G401 (cell line): ENCODE measurements at regions not wholly inside any gene's neighbourhood (a gene's known extent, or its start where the extent isn't known, plus 50 kb on each side); places are given as distances from the start of the nearest gene placed in this dataset.
"Not testable (repeated sequence)": the region's sequence is repeated elsewhere in the genome, so short reads cannot be mapped to it uniquely, and the experiment has no call there.

ENCODE experiments used
- DNase-seq: peaks from one replicate; pipeline ENCODE4 v3.0.0-alpha.2; 2015; ENCODE audit warnings: low spot score
- in situ Hi-C: cut with HindIII; loops from 2 replicates; pipeline ENCODE4 v1.10.0; 2016; ENCODE audit warnings: low sequenced_read_pairs, mixed read lengths

GRCh38 chr13:37340901-37341670, 235.6 kb upstream of the CSNK1A1L start:
- in situ Hi-C loops = no loop called here
- no peak for DNase-seq

GRCh38 chr13:37339386-37339735, 233.9 kb upstream of the CSNK1A1L start:
- DNase-seq = no peak
- in situ Hi-C loops = no loop called here

DNA sequence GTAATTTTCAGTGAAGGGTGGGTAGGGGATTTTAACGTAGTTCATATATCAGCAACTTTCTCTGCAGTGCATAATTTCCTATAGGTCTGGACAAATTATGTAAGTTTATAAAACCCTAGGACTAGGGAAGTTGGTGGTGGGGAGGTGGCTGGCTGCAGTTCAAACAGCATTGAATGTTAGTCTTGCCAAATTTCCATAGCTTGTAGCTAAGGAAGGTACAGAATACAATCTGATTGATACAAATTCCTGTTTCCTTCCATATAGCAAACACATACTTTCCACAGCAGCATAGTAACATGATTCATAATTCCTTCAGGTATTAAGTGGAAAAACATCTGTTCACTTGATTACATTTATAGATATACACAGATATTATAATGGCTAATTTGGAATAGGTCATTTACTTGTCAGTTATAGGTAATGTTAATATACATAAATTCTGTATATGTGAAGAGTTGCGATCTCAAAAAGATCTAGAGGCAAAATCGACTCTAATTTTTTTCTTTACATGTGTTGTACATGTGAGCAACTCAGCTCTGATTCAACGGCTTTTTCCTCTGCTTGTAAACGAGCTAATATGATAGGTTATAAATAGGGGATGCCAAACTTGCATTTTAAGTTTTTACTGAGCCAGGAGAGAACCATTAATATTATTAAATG, 233.4 kb upstream of the CSNK1A1L start:
- no peak for DNase-seq
- in situ Hi-C loops = no loop called here

GRCh38 chr13:37326334-37326733, 220.9 kb upstream of the CSNK1A1L start:
- in situ Hi-C loops = no loop called here
- DNase-seq = no peak

- in situ Hi-C loops = no loop called here
- DNase-seq = no peak
Observed at GRCh38 chr13:37319031-37319443, 213.6 kb upstream of the CSNK1A1L start.

GRCh38 chr13:37316935-37317334, 211.5 kb upstream of the CSNK1A1L start:
- DNase-seq = no peak
- in situ Hi-C loops = no loop called here

GRCh38 chr13:37313372-37313771, 207.9 kb upstream of the CSNK1A1L start:
- no peak for DNase-seq
- in situ Hi-C loops = no loop called here

- in situ Hi-C loops = no loop called here
- DNase-seq = no peak
Observed at GRCh38 chr13:37306778-37307544, 201.5 kb upstream of the CSNK1A1L start.

DNA sequence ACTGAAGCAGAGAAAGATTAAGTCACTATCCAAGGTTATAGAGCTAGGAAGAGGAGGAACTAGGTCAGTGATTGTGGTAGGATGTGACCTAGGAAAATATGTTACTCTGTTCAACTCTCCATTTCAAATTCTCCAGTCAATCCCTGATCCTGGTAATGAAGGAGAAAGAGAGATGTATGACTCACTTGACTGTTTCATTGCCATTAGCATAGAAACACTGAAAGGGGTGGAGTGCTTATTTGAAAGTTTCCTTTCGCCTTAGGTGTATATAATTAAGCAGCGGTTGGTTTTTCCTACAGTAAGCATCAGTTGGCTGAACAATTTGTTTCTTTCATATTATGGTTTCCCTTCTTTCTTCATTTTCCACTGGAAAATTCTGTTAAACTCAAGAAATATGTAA, 198.1 kb upstream of the CSNK1A1L start:
- in situ Hi-C loops = no loop called here
- DNase-seq = no peak

DNA sequence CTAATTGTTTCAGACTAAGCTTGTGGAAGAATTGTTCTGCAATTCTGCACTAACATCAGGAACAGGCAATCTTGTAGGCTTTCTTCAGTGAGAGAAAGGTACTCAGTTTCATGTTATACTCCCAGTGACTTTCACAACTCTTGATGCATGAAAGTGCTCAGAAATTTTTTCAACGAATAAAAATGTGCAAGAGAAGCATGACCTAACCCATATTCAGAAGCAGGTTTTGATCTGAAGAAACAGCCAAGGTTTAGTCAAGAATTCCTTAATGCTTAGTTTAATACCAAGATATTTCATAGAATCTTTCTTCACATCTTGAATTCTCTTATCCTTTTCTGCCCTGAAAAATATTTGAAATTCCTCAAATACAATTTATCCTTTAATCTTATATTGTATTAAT, 197.2 kb upstream of the CSNK1A1L start:
- DNase-seq = no peak
- in situ Hi-C loops = no loop called here

GRCh38 chr13:37295573-37295972, 190.1 kb upstream of the CSNK1A1L start:
- no peak for DNase-seq
- in situ Hi-C loops = no loop called here

GRCh38 chr13:37295071-37295470, 189.6 kb upstream of the CSNK1A1L start:
- DNase-seq = no peak
- in situ Hi-C loops = no loop called here

GRCh38 chr13:37294472-37294871, 189.0 kb upstream of the CSNK1A1L start:
- DNase-seq = no peak
- in situ Hi-C loops = no loop called here

DNA sequence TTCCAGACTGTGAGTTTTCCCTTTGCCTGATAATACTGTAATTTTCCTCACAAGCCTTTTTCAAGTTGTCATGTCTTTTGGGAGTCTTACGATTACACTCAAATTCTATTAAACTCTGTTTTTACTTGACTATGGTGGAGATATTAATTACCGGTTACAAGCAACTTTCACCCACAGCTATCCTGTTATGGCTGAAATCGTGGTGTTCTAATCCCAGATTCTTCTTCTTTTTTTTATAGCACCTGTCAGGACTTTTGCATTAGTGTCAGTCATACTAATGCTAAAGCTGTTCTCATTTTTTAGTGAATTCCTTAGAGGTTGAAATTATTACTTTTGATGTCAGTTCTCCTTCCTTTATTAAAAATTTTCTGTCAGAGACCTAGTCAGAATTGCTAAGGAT, 187.8 kb upstream of the CSNK1A1L start:
- no peak for DNase-seq
- in situ Hi-C loops = no loop called here

DNA sequence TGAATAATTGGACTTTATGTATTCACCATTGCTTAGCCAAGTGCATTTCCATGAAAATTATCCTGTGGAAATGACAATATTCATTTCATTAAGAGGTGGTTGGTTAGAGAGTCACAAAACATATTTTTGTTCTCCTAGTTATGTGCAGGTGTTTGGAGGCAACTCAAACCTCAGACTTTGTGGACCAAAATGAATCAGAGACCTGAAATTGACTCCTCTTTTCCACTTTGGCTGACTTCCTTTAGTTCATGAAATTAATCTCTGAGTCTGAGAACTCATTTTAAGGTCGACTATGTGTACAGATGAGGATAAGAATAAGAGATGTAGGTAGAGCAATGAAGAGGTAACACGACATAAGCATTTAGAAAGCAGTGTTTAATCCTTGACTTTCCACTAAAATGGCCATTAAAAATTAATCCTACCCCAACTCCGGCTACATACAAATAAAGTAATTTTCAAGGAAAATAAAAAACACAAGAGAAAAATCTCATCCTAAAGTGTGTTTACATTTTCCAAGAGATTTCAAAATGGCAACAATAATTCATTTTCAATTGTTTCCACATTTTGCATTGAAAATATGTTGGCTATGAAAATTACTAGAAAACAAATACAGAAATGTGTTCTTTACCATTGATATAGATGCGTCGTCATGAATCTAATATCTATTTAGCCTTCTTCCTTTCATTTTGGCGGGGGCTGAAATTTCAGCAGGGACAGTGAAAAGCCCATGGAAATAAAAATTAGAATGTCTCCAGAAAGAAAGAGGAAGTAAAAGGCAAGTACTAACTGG, 185.4 kb upstream of the CSNK1A1L start:
- in situ Hi-C loops = no loop called here
- no peak for DNase-seq

- in situ Hi-C loops = no loop called here
- no peak for DNase-seq
Observed at GRCh38 chr13:37289212-37289935, 183.9 kb upstream of the CSNK1A1L start.

DNA sequence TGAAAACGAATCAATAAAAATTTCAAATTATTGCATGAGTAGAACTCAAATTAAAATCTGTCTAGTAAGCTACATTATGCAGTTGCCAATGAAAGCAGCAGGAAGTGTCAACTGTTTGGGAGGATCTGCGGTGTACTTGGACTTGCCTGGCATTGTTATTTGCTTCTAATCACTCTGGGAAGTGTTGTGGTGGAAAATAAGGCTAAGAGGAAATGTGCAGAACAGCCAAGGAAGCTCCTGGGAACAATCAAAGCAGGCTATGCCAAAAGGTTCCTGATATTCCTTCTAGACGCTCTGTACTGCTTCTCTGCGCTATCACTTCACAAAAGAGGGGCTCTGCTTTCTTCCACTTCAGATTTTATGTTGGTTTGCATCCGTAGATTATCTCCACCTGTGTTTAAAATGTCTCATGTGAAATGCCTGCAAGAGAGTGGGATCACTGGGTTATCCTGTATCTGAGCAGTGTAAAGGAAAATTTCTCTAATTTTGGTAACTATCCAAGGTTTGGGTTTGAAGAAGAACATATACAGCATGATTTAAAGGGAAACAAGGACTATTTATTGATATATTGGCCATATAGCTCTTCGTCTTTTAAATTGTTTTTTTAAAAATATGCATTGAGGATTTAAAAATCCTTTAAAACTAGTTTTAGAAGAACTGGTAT, 182.7 kb upstream of the CSNK1A1L start:
- no peak for DNase-seq
- in situ Hi-C loops = no loop called here

DNA sequence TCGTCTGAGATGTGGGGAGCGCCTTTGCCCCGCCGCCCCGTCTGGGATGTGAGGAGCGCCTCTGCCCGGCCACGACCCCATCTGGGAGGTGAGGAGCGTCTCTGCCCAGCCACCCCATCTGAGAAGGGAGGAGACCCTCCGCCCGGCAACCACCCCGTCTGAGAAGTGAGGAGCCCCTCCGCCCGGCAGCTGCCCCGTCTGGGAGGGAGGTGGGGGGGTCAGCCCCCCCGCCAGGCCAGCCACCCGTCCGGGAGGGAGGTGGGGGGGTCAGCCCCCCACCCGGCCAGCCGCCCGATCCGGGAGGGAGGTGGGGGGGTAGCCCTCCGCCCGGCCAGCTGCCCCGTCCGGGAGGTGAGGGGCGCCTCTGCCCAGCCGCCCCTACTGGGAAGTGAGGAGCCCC, 174.8 kb upstream of the CSNK1A1L start:
- DNase-seq, in situ Hi-C loops: not testable (repeated sequence)
